ENCODE measurements at regions not wholly inside any gene's neighbourhood (a gene's known extent, or its start where the extent isn't known, plus 50 kb on each side); places are given as distances from the start of the nearest gene placed in this dataset.
A peak's percentile ranks its signal among the peaks of the same experiment; 100 is the strongest.

DNA sequence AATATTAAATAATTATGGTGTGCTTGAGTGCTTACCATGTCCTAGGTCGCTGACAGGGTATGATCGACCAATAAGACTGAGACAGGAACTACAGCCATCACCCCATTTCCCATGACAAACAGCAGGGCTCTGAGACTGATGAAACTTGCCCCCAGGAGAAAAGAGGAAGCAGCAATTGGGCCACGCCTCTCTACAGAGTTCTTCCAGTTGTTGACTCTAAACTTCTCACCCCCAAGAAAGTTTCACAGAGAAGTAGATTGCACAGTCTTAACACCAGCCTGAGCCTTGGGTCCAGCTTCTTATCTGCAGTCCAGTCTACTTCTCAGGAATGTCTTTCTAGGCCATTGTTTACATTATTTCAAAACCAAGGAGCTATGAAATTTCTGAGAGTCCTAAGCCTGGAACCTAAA lies 182.2 kb upstream of the ANKRD55 start:
- DNase-seq (ENCODE audit: low spot score) = no peak
- ATAC-seq = no peak
- ChIA-PET CTCF (ENCODE audit: low intra/inter-chr PET ratio, low total read pairs) (no interaction called here), POLR2A (no interaction called here)
- Histone ChIP-seq H3K4me2 (ENCODE audit: low read depth, low read length) (no peak overlapping the region), H3K79me2 (ENCODE audit: insufficient read depth, low read length) (no peaks in the 10 kb centered on the region), H3K27me3 (ENCODE audit: control insufficient read depth in 1 of 2, insufficient read depth in 2 of 2, low read length in 2 of 2) (no peaks in the 10 kb centered on the region), H3K9ac (ENCODE audit: insufficient read depth, low read depth, low read length) (no peak overlapping the region), H4K20me1 (ENCODE audit: insufficient read depth, low read length) (no peaks in the 10 kb centered on the region), H3K27ac (ENCODE audit: extremely low read length, insufficient read depth, low read length) (no peak overlapping the region), H3K36me3 (replicated peaks in 1 of 2; ENCODE audit: control insufficient read depth in 1 of 2, insufficient read depth in 2 of 2, low read length in 2 of 2) (no peaks in the 10 kb centered on the region), H3K9me3 (ENCODE audit: low read length) (peaks cover 18% of the 10 kb centered on the region), H3K4me1 (ENCODE audit: insufficient read depth, low read length) (no peaks in the 10 kb centered on the region), H3K4me3 (replicated peaks in 1 of 3; ENCODE audit: insufficient read depth in 1 of 3, low read depth in 2 of 3, low read length in 3 of 3) (no peak overlapping the region), H2AFZ (ENCODE audit: low read length) (no peak overlapping the region)
- BruUV-seq (replicated peaks) = no TSS peak
- intact Hi-C loops (cut with micrococcal nuclease; ENCODE audit: unreplicated experiment) = no loop called here
- in situ Hi-C loops (cut with HindIII; ENCODE audit: extremely low pct_ligation_motif_present, low pct_unique_long_range_greater_than_20kb) = no loop called here
- 83% methylated on average over 3 of the region's 3 CpGs for WGBS (ENCODE audit: low lambda C conversion rate)
- FAIRE-seq = peak; percentile 28
- no peak for TF ChIP-seq YY1 (IDR thresholded peaks at IDR 0.05; ENCODE audit: insufficient read depth, insufficient replicate concordance, low read depth, low read length)
- TF ChIP-seq ZNF24 (IDR thresholded peaks at IDR 0.05) = no peak
- no peak for TF ChIP-seq ZBTB20 (CRISPR knock-in tag; IDR thresholded peaks at IDR 0.05; ENCODE audit: borderline replicate concordance, low read depth)
- TF ChIP-seq, protein P1, sequence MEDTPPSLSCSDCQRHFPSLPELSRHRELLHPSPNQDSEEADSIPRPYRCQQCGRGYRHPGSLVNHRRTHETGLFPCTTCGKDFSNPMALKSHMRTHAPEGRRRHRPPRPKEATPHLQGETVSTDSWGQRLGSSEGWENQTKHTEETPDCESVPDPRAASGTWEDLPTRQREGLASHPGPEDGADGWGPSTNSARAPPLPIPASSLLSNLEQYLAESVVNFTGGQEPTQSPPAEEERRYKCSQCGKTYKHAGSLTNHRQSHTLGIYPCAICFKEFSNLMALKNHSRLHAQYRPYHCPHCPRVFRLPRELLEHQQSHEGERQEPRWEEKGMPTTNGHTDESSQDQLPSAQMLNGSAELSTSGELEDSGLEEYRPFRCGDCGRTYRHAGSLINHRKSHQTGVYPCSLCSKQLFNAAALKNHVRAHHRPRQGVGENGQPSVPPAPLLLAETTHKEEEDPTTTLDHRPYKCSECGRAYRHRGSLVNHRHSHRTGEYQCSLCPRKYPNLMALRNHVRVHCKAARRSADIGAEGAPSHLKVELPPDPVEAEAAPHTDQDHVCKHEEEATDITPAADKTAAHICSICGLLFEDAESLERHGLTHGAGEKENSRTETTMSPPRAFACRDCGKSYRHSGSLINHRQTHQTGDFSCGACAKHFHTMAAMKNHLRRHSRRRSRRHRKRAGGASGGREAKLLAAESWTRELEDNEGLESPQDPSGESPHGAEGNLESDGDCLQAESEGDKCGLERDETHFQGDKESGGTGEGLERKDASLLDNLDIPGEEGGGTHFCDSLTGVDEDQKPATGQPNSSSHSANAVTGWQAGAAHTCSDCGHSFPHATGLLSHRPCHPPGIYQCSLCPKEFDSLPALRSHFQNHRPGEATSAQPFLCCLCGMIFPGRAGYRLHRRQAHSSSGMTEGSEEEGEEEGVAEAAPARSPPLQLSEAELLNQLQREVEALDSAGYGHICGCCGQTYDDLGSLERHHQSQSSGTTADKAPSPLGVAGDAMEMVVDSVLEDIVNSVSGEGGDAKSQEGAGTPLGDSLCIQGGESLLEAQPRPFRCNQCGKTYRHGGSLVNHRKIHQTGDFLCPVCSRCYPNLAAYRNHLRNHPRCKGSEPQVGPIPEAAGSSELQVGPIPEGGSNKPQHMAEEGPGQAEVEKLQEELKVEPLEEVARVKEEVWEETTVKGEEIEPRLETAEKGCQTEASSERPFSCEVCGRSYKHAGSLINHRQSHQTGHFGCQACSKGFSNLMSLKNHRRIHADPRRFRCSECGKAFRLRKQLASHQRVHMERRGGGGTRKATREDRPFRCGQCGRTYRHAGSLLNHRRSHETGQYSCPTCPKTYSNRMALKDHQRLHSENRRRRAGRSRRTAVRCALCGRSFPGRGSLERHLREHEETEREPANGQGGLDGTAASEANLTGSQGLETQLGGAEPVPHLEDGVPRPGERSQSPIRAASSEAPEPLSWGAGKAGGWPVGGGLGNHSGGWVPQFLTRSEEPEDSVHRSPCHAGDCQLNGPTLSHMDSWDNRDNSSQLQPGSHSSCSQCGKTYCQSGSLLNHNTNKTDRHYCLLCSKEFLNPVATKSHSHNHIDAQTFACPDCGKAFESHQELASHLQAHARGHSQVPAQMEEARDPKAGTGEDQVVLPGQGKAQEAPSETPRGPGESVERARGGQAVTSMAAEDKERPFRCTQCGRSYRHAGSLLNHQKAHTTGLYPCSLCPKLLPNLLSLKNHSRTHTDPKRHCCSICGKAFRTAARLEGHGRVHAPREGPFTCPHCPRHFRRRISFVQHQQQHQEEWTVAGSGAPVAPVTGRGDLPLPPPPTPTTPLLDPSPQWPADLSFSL (CRISPR knock-in tag; IDR thresholded peaks at IDR 0.05) = no peak
- TF ChIP-seq KLF13 (CRISPR knock-in tag; IDR thresholded peaks at IDR 0.05) = no peak
- TF ChIP-seq, protein P2, sequence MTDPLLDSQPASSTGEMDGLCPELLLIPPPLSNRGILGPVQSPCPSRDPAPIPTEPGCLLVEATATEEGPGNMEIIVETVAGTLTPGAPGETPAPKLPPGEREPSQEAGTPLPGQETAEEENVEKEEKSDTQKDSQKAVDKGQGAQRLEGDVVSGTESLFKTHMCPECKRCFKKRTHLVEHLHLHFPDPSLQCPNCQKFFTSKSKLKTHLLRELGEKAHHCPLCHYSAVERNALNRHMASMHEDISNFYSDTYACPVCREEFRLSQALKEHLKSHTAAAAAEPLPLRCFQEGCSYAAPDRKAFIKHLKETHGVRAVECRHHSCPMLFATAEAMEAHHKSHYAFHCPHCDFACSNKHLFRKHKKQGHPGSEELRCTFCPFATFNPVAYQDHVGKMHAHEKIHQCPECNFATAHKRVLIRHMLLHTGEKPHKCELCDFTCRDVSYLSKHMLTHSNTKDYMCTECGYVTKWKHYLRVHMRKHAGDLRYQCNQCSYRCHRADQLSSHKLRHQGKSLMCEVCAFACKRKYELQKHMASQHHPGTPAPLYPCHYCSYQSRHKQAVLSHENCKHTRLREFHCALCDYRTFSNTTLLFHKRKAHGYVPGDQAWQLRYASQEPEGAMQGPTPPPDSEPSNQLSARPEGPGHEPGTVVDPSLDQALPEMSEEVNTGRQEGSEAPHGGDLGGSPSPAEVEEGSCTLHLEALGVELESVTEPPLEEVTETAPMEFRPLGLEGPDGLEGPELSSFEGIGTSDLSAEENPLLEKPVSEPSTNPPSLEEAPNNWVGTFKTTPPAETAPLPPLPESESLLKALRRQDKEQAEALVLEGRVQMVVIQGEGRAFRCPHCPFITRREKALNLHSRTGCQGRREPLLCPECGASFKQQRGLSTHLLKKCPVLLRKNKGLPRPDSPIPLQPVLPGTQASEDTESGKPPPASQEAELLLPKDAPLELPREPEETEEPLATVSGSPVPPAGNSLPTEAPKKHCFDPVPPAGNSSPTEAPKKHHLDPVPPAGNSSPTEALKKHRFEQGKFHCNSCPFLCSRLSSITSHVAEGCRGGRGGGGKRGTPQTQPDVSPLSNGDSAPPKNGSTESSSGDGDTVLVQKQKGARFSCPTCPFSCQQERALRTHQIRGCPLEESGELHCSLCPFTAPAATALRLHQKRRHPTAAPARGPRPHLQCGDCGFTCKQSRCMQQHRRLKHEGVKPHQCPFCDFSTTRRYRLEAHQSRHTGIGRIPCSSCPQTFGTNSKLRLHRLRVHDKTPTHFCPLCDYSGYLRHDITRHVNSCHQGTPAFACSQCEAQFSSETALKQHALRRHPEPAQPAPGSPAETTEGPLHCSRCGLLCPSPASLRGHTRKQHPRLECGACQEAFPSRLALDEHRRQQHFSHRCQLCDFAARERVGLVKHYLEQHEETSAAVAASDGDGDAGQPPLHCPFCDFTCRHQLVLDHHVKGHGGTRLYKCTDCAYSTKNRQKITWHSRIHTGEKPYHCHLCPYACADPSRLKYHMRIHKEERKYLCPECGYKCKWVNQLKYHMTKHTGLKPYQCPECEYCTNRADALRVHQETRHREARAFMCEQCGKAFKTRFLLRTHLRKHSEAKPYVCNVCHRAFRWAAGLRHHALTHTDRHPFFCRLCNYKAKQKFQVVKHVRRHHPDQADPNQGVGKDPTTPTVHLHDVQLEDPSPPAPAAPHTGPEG (CRISPR knock-in tag; IDR thresholded peaks at IDR 0.05) = no peak
- no peak for TF ChIP-seq TCF12 (IDR thresholded peaks at IDR 0.05)
- TF ChIP-seq TCF12 (CRISPR knock-in tag; IDR thresholded peaks at IDR 0.05) = no peak
- TF ChIP-seq ZNF547 (CRISPR knock-in tag; IDR thresholded peaks at IDR 0.05) = no peak
- TF ChIP-seq ZNF652 (CRISPR knock-in tag; IDR thresholded peaks at IDR 0.05; ENCODE audit: borderline replicate concordance, low read depth) = no peak
- TF ChIP-seq, protein P3, sequence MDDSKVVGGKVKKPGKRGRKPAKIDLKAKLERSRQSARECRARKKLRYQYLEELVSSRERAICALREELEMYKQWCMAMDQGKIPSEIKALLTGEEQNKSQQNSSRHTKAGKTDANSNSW (CRISPR knock-in tag; IDR thresholded peaks at IDR 0.05; ENCODE audit: borderline replicate concordance) = no peak
- TF ChIP-seq, protein P4, sequence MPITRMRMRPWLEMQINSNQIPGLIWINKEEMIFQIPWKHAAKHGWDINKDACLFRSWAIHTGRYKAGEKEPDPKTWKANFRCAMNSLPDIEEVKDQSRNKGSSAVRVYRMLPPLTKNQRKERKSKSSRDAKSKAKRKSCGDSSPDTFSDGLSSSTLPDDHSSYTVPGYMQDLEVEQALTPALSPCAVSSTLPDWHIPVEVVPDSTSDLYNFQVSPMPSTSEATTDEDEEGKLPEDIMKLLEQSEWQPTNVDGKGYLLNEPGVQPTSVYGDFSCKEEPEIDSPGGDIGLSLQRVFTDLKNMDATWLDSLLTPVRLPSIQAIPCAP (CRISPR knock-in tag; IDR thresholded peaks at IDR 0.05; ENCODE audit: low read depth) = no peak

Measured in HepG2 (cell line).